NCI-H2029 treated with DMSO at 0.1 percent for 48 hours (cell line): ENCODE measurements at regions not wholly inside any gene's neighbourhood (a gene's known extent, or its start where the extent isn't known, plus 50 kb on each side); places are given as distances from the start of the nearest gene placed in this dataset.
"Not testable (repeated sequence)": the region's sequence is repeated elsewhere in the genome, so short reads cannot be mapped to it uniquely, and the experiment has no call there.

Experiments used
- DNase-seq: peaks from one replicate; lab custom pipeline; 2025; lab: John Stamatoyannopoulos, UW

- DNase-seq: no peak
Observed at GRCh38 chr6:170043881-170044790, 246.7 kb downstream of the DLL1 start.

- no peak for DNase-seq
Observed at GRCh38 chr6:170043150-170043819, 247.6 kb downstream of the DLL1 start.

GRCh38 chr6:170042596-170043118, 248.2 kb downstream of the DLL1 start:
- DNase-seq: no peak

GRCh38 chr6:170042123-170042522, 248.8 kb downstream of the DLL1 start:
- DNase-seq: no peak

GRCh38 chr6:170041526-170041925, 249.4 kb downstream of the DLL1 start:
- no peak for DNase-seq

GRCh38 chr6:170040906-170041305, 250.0 kb downstream of the DLL1 start:
- DNase-seq: no peak

- no peak for DNase-seq
Observed at GRCh38 chr6:170040115-170040500, 250.8 kb downstream of the DLL1 start.

GRCh38 chr6:170039156-170040114, 251.4 kb downstream of the DLL1 start:
- no peak for DNase-seq

GRCh38 chr6:170038708-170039107, 252.2 kb downstream of the DLL1 start:
- DNase-seq: no peak

- DNase-seq: no peak
Observed at GRCh38 chr6:170038251-170038650, 252.6 kb downstream of the DLL1 start.

GRCh38 chr6:170037541-170038250, 253.2 kb downstream of the DLL1 start:
- no peak for DNase-seq

- DNase-seq: no peak
Observed at GRCh38 chr6:170036916-170037315, 254.0 kb downstream of the DLL1 start.

GRCh38 chr6:170036367-170036766, 254.5 kb downstream of the DLL1 start:
- not testable (repeated sequence) for DNase-seq

GRCh38 chr6:170035901-170036304, 255.0 kb downstream of the DLL1 start:
- no peak for DNase-seq

- DNase-seq: no peak
Observed at GRCh38 chr6:170035044-170035443, 255.8 kb downstream of the DLL1 start.

- no peak for DNase-seq
Observed at GRCh38 chr6:170034294-170034693, 256.6 kb downstream of the DLL1 start.

GRCh38 chr6:170033666-170034065, 257.2 kb downstream of the DLL1 start:
- no peak for DNase-seq

GRCh38 chr6:170032706-170033309, 258.1 kb downstream of the DLL1 start:
- no peak for DNase-seq

- no peak for DNase-seq
Observed at GRCh38 chr6:170032197-170032596, 258.7 kb downstream of the DLL1 start.

GRCh38 chr6:170031684-170032121, 259.2 kb downstream of the DLL1 start:
- DNase-seq: no peak
